GM21825 (cell line): ENCODE measurements at regions not wholly inside any gene's neighbourhood (a gene's known extent, or its start where the extent isn't known, plus 50 kb on each side); places are given as distances from the start of the nearest gene placed in this dataset.

ENCODE experiments used
- ATAC-seq: cut with Tn5 transposase; IDR thresholded peaks from one replicate; pipeline ENCODE4 v1.9.1; 2021; ENCODE audit warnings: mild to moderate bottlenecking, moderate library complexity; ENCODE audit not compliant: unreplicated experiment

GRCh38 chr12:127191129-127191528, 1075.8 kb upstream of the TMEM132C start:
- no peak for ATAC-seq

DNA sequence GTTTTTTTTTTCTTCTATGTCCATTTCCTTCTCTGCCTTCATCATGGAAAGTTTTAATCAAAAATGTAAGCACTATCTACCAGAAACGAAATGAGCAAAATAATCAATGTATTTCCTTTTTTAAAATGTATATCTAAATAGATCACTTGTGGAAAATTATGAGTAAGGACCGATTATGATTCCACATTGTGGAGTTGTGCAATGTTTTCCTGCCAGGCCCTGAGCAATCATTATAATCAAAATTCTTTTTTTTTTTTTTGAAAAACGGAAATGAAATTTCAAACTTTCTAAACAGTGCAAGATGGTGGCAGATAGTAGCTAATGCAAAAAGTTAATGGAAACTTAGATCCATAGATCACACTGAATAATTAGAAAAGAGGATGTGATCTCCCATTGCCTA, 1074.6 kb upstream of the TMEM132C start:
- no peak for ATAC-seq

DNA sequence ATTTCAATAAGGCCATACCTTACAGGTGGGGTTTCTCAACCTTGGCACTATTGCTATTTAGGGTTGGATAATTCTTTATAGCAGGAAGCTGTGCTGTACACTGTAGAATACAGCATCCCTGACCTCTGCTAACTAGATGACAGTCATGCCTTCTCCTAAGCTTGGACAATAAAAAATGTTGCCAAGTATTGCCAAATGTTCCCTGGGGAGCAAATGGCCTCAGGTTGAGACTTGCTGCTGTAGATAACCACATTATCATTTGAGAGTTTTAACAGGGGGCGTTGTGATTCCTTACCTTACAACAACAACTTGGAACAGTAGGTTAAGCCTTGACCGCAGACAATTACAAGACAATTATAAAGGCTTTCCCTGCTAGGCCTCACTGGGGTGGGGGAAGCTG, 1073.6 kb upstream of the TMEM132C start:
- no peak for ATAC-seq

DNA sequence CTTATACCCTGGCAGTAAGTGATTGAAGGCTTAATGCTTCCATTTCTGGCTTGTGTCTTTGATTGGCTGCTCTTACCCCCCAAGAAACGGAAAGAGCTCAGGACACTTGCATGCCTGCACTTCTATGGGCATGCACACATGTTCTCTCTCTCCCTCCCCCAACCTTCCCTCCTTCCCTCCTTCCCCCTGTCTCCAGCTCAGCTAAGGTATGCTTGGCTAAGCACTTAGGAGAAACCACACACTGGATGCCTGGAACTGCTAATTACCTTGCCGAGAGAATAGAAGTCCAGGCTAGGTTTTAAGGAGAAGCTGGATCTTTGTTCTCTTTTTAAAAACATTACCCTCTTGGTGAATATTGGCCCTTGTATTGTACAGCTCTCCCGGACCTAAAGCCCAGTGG, 1072.8 kb upstream of the TMEM132C start:
- no peak for ATAC-seq

GRCh38 chr12:127205781-127206555, 1061.0 kb upstream of the TMEM132C start:
- no peak for ATAC-seq

- ATAC-seq, result no peak
Measured at GRCh38 chr12:127209318-127209717, 1057.7 kb upstream of the TMEM132C start.

GRCh38 chr12:127214186-127214585, 1052.8 kb upstream of the TMEM132C start:
- ATAC-seq, result no peak

DNA sequence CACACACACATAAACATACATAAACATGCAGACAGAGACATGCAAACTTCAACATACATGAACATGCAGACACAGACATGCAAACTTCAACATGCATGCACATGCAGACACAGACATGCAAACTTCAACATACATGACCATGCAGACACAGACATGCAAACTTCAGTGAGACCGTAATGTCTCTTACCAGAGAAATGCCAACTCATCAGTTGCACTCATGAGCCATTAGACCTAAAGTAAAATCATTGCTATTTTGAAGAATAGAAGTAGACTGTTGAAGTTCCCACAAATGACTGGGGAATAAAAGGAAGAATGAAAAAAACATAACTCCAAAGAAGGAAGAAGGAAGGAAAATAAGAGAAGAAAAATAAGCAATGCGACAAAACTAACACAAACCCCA, 1044.0 kb upstream of the TMEM132C start:
- ATAC-seq, result no peak

DNA sequence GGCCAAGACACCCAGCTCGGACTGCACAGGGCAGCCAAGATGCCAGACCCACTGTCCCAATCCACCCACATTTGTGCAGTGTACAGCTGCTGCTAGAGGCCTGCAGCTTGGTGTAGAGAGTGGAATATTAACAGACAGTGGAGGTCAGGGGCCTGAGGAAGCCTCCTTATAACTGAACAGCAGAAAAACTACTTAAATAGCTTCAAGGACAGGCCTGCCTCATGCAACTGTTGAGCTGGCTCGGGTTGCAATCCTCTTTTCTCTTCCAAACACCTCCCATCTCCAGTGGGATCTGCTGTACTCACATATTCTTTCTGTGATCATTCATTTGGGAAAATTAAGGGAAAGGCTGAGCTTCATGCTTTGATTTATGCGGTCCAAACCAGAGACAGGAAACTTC, 1043.2 kb upstream of the TMEM132C start:
- no peak for ATAC-seq

DNA sequence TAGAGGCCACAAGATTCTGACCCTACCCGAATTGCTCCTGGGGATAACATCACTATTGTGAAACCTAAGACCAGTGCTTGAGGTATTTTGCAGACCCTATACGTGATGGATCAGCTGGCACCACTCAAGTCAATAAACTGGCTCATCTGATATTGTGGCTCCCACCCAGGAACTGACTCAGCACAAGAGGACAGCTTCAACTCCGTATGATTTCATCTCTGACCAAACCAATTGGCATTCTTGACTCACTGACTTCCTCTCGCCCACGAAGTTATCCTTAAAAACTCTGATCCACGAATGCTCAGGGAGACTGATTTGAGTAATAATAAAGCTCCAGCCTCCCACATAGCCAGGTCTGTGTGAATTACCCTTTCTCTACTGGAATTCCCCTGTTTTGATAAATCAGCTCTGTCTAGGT, 1036.1 kb upstream of the TMEM132C start:
- no peak for ATAC-seq

DNA sequence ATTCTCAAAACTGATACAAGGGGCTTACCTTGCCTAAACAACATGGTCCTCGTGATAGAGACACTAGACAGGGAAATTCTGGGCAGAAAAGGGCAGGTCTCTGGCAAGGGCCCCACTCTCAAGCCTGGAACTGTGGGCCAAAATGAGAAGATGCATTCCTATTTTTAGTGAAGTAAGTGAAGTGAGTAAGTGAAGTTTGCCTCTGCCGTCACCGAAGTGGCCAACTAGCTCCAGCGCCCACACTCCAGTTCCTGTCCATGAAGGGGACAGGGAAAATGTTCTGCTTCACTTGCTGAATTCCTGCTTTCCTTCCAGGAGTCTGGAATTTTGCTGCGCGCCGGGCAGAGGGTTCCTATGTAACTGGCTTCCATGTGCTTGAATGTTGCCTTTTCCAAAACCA, 1035.6 kb upstream of the TMEM132C start:
- no peak for ATAC-seq

GRCh38 chr12:127233016-127233415, 1034.0 kb upstream of the TMEM132C start:
- no peak for ATAC-seq

- ATAC-seq, result no peak
Measured at GRCh38 chr12:127235761-127236160, 1031.2 kb upstream of the TMEM132C start.

- no peak for ATAC-seq
Measured at GRCh38 chr12:127236491-127236890, 1030.5 kb upstream of the TMEM132C start.

DNA sequence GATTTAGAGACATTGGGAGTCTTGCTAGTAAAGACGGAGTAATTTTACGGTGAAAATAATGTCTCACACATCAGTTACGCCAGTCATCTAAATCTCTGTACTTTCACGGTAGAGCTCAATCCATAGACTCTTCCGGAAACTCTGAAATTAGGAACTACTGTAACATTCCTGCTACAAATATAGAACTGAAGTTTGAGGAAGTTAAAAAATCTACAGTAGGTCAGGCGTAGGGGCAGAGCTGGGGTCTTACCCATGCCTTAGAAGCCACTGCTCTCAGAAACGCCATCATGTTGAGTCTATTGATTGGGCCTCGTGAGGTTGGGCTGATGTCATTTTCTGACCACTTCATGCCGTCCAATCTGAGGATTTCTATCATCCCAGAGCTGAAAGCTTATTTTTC, 1029.8 kb upstream of the TMEM132C start:
- no peak for ATAC-seq

- ATAC-seq, result no peak
Measured at GRCh38 chr12:127238107-127238506, 1028.9 kb upstream of the TMEM132C start.

DNA sequence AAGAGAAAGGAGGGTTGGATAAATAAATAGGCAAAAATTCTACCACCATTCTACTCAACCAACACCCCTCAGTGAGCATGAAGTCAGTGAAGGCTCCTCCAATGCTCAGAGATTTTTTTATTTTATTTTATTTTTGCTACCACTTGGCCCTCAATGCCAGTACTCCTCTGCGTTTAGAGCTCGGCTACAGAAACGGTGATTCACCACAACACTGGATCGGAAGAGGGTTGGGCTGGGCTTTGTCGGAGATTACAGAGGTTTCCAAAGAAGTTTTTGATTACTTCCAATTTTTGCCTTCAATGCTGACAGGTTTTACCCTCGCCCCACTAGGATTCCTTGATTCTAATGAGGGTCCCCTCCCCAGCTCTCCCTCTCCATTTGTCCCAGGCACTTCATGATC, 1027.2 kb upstream of the TMEM132C start:
- no peak for ATAC-seq

DNA sequence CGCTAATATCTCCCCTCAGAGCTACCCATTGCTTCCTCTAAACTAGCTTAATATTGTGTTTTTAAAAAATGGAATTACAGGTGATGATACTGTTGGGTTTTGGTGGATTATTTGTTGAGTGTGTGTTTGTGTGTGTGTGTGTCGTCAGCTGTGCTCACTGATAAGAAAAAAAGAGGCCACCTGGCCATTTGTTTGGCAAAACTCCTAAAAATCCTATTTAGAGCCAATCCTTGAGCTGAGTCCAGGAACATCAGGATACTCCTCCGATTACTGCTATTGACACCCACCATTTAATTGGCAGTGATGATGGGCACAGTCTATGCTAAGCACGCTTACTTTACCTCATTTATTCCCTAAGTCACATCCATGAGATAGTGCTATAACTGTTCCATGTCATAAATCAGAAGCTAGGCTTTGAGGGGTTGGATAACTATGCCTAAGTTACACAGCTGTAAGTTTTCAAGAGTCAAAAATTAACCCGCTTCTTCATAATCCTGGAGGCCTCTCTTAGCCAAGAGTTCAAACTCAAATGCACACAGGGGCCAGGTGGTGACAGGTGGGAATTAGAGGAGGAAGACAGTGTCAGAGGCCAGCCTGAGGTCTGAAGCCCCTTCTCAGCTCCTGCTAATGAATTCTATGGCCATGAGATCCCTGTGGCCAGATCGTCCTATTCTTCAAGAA, 1026.6 kb upstream of the TMEM132C start:
- ATAC-seq, result no peak

- ATAC-seq, result no peak
Measured at GRCh38 chr12:127241072-127241817, 1025.7 kb upstream of the TMEM132C start.

GRCh38 chr12:127245009-127245408, 1022.0 kb upstream of the TMEM132C start:
- no peak for ATAC-seq

DNA sequence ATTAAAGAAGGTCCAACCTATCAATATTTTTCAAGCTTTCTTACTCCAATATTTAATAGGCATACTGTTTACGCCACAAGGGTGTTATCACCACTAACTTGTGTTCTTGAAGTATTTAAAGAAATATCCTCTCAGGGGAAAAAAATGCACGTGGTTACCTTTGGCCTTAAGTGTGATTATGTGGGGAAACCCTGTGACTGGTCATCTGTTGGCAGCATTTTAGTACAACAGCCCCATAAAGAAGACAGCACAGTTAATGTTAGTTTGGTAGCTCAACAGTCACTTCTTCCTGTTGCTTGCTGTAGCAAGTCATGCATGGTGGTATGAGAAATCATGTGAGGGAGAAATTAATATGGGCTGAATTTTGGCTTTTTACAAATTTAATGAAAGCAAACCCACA, 1021.5 kb upstream of the TMEM132C start:
- no peak for ATAC-seq

DNA sequence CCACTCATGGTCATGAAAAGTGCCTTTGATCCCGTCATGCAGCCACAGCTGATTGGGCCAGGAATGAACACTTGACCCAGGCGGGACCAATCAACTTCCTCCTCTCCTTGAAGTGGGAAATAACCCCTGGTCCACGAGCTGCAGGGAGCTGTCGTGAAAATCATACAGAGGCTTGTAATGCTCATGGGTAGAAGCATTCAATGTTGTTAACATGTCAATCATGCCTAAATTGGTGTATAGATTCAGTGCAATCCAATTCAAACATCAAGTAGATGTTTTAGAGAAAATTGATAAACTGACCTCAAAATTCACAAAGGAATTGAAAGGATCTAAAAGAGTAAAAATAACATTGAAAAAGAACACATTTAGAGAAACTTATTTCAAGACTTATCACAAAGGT, 1019.0 kb upstream of the TMEM132C start:
- no peak for ATAC-seq
